B cell (primary cell): ENCODE measurements at regions not wholly inside any gene's neighbourhood (a gene's known extent, or its start where the extent isn't known, plus 50 kb on each side); places are given as distances from the start of the nearest gene placed in this dataset.

Source experiments
- ATAC-seq: fragments of 200-7000 bp; cut with Tn5 transposase; one replicate; pipeline ENCODE4 v1.10.0; 2021; ENCODE audit warnings: low read depth, mild to moderate bottlenecking, moderate number of reproducible peaks, moderate library complexity
- CTCF ChIA-PET: fragments of 350-600 bp; sonication (Branson Sonifier 250); formaldehyde crosslinking; loops from one replicate; lab custom pipeline; 2021; ENCODE audit warnings: antibody characterized with exemption, inconsistent platforms; lab: Charles Lee
- POLR2A ChIA-PET: fragments of 350-600 bp; sonication (Branson Sonifier 250); formaldehyde crosslinking; loops from one replicate; lab custom pipeline; 2021; ENCODE audit warnings: antibody characterized with exemption; lab: Charles Lee
- DNase-seq: peaks from one replicate; pipeline ENCODE4 v3.0.0; 2013
- H2AFZ ChIP-seq: 2 replicates; pipeline ENCODE4 v1.6.1; 2012; ENCODE audit warnings: mild to moderate bottlenecking, low read depth, low read length; ENCODE audit not compliant: insufficient read depth, poor library complexity, severe bottlenecking
- H3K27ac ChIP-seq, 2 donors: 1 replicate in 1 of 2; 2 replicates in 1 of 2; pipeline ENCODE4 v1.5.1; 2012 to 2013; ENCODE audit warnings: low read length in 2 of 2, mild to moderate bottlenecking in 2 of 2, moderate library complexity in 1 of 2
- H3K27me3 ChIP-seq, 4 experiments: fragments of 200-600 bp in 1 of 4; sonication (generic) in 1 of 4; replicated peaks in 1 of 4; 1 replicate in 2 of 4; 2 replicates in 2 of 4; pipeline versions ENCODE4 v1.6.1 to v1.7.0; 2013 to 2016; ENCODE audit warnings: low read length in 3 of 4, mild to moderate bottlenecking in 2 of 4, mixed read lengths in 1 of 4, moderate library complexity in 1 of 4; ENCODE audit not compliant: insufficient read depth in 4 of 4, control insufficient read depth in 3 of 4; ENCODE audit errors: control extremely low read depth in 1 of 4
- H3K36me3 ChIP-seq, 2 experiments: replicated peaks in 1 of 2; 1 replicate in 1 of 2; 2 replicates in 1 of 2; pipeline versions ENCODE4 v1.6.1 to v1.7.1; 2013; ENCODE audit warnings: low read length in 1 of 2; ENCODE audit not compliant: insufficient read depth in 2 of 2, control insufficient read depth in 1 of 2; ENCODE audit errors: control extremely low read depth in 1 of 2, extremely low read depth in 1 of 2
- H3K4me1 ChIP-seq, 2 donors: fragments of 200-600 bp in 1 of 2; sonication (generic) in 1 of 2; 1 replicate in 1 of 2; 2 replicates in 1 of 2; pipeline versions ENCODE4 v1.5.1 to v1.6.1; 2013 to 2017; ENCODE audit warnings: low read length in 2 of 2; ENCODE audit not compliant: control insufficient read depth in 2 of 2, insufficient read depth in 2 of 2
- H3K4me2 ChIP-seq: replicated peaks from 2 replicates; pipeline ENCODE3; 2012; ENCODE audit warnings: mild to moderate bottlenecking, low read depth, low read length; ENCODE audit not compliant: poor library complexity, severe bottlenecking
- H3K4me3 ChIP-seq, 5 experiments: fragments of 200-600 bp in 1 of 5; sonication (generic) in 1 of 5; 1 replicate in 3 of 5; 2 replicates in 2 of 5; pipeline versions ENCODE4 v1.5.1 to v1.7.0; 2011 to 2016; ENCODE audit warnings: low read length in 4 of 5, mild to moderate bottlenecking in 4 of 5, low read depth in 2 of 5, control low read depth in 1 of 5, moderate library complexity in 1 of 5; ENCODE audit not compliant: insufficient read depth in 1 of 5; ENCODE audit errors: control extremely low read depth in 1 of 5, extremely low read depth in 1 of 5
- H3K79me2 ChIP-seq: fragments of 200-600 bp; sonication (generic); one replicate; pipeline ENCODE4 v1.6.0; 2016; ENCODE audit warnings: low read length; ENCODE audit not compliant: control insufficient read depth, insufficient read depth
- H3K9ac ChIP-seq: fragments of 200-600 bp; sonication (generic); 2 replicates; pipeline ENCODE4 v1.6.1; 2017; ENCODE audit warnings: mild to moderate bottlenecking, low read length, moderate library complexity
- H3K9me3 ChIP-seq, 3 donors: one replicate each; pipeline versions ENCODE4 v1.6.1 to v1.7.1; 2013; ENCODE audit warnings: low read length in 2 of 3; ENCODE audit not compliant: control insufficient read depth in 2 of 3, insufficient read depth in 1 of 3; ENCODE audit errors: control extremely low read depth in 1 of 3
- H4K20me1 ChIP-seq: 2 replicates; pipeline ENCODE4 v1.6.0; 2012; ENCODE audit warnings: mild to moderate bottlenecking, low read length; ENCODE audit not compliant: insufficient read depth, control insufficient read depth, poor library complexity, severe bottlenecking
- H3K27ac Mint-ChIP-seq: one replicate; pipeline ENCODE4 v1.8.0; 2021; ENCODE audit warnings: mixed read lengths
- H3K27me3 Mint-ChIP-seq: one replicate; pipeline ENCODE4 v1.8.0; 2021; ENCODE audit warnings: mixed read lengths
- H3K4me1 Mint-ChIP-seq: one replicate; pipeline ENCODE4 v1.8.0; 2021; ENCODE audit warnings: mixed read lengths
- H3K4me3 Mint-ChIP-seq: one replicate; pipeline ENCODE4 v1.8.0; 2021; ENCODE audit warnings: mixed read lengths
- H3K9me3 Mint-ChIP-seq: one replicate; pipeline ENCODE4 v1.8.0; 2022; ENCODE audit warnings: mixed read lengths; ENCODE audit not compliant: insufficient read depth
- CTCF ChIP-seq: fragments of 200-600 bp; IDR thresholded peaks from one replicate; pipeline ENCODE4 v1.8.0; 2022; ENCODE audit warnings: antibody characterized with exemption, mild to moderate bottlenecking
- EZH2 ChIP-seq: IDR thresholded peaks from 2 replicates; pipeline ENCODE4 v1.6.1; 2012; ENCODE audit warnings: borderline replicate concordance, low read depth, mild to moderate bottlenecking, moderate library complexity, low read length; ENCODE audit not compliant: insufficient read depth, poor library complexity, severe bottlenecking
- WGBS: methylation state at CpG from one replicate; pipeline ENCODE4 v1.1.5; 2013; ENCODE audit warnings: missing lambda C conversion rate; ENCODE audit not compliant: insufficient coverage; 5-methylcytosine and 5-hydroxymethylcytosine counted together
- intact Hi-C: fragments of 100-400 bp; cut with micrococcal nuclease; formaldehyde crosslinking; loops from one replicate; pipeline ENCODE4 v1.10.0; 2022

DNA sequence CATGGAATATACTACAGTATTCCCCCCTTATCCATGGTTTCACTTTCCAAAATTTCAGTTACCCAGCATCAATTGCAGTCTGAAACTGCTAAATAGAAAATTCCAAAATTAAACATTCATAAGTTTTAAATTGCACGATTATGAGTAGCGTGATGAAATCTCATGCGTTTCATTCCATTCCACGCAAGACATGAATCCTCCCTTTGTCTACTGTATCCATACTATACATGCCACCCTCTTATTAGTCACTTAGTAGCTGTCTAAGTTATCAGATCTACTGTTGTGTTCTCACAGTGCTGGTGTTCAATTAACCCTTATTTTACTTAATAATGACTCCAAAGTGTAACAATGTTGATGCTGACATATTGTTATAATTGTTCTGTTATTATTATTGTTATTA is 261.2 kb upstream of the NDST4 start:
- no peaks in the 10 kb centered on the region for H3K36me3 ChIP-seq
- H3K27me3 ChIP-seq = no peaks in the 10 kb centered on the region
- no peaks in the 10 kb centered on the region for H3K4me1 ChIP-seq
- intact Hi-C loops = no loop called here
- ChIA-PET POLR2A (no interaction called here), CTCF (no interaction called here)
- no peaks in the 10 kb centered on the region for H3K9me3 ChIP-seq
- no peaks in the 10 kb centered on the region for H4K20me1 ChIP-seq
- Mint-ChIP-seq H3K4me3 (no peak overlapping the region), H3K27ac (no peak overlapping the region), H3K27me3 (no peaks in the 10 kb centered on the region), H3K4me1 (no peaks in the 10 kb centered on the region), H3K9me3 (no peaks in the 10 kb centered on the region)
- no peak for DNase-seq
- ATAC-seq = no peak
- H3K27ac ChIP-seq = no peak overlapping the region
- WGBS = no CpG with 5 or more reads among the region's 4 CpGs
- no peak overlapping the region for H2AFZ ChIP-seq
- no peak for TF ChIP-seq CTCF
- TF ChIP-seq EZH2 = no peak
- H3K4me2 ChIP-seq = no peak overlapping the region
- no peak overlapping the region for H3K4me3 ChIP-seq
- no peaks in the 10 kb centered on the region for H3K79me2 ChIP-seq
- no peak overlapping the region for H3K9ac ChIP-seq

DNA sequence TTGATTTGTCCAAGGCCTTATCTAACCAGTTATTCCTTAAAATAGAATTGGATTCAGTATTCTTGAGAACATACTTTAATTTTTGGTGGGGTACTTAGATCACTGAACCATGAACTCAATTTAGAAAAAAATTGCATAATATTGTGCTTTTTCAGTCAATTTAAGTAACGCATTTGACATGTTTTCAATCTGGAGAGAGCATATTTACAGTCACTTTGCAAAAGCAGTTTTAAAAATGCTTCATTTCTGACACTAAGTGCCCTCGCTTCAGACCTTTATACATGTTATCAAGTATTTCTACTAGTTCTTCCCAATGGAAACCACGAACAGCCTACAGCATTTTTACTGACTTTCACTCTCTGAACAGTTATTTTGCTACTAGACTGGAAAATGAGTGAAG is 257.1 kb upstream of the NDST4 start:
- H3K27ac ChIP-seq = no peak overlapping the region
- TF ChIP-seq CTCF (no peak), EZH2 (no peak)

More for the DNA sequence above, 257.1 kb upstream of the NDST4 start:
- no peaks in the 10 kb centered on the region for H3K79me2 ChIP-seq
- Mint-ChIP-seq H3K4me3 (no peak overlapping the region), H3K27me3 (no peaks in the 10 kb centered on the region), H3K4me1 (no peaks in the 10 kb centered on the region), H3K27ac (no peak overlapping the region), H3K9me3 (no peaks in the 10 kb centered on the region)
- ATAC-seq (no peak), DNase-seq (no peak)
- peaks cover 0 to 12% (median 0%) of the 10 kb centered on the region in 3 donors for H3K9me3 ChIP-seq
- H4K20me1 ChIP-seq = no peaks in the 10 kb centered on the region
- ChIA-PET POLR2A (no interaction called here), CTCF (no interaction called here)
- H3K4me3 ChIP-seq = no peak overlapping the region
- intact Hi-C loops = no loop called here
- H3K27me3 ChIP-seq = no peaks in the 10 kb centered on the region
- no peak overlapping the region for H2AFZ ChIP-seq
- no peaks in the 10 kb centered on the region for H3K4me1 ChIP-seq
- H3K9ac ChIP-seq = no peak overlapping the region
- no CpG with 5 or more reads among the region's 3 CpGs for WGBS
- H3K4me2 ChIP-seq = no peak overlapping the region
- no peaks in the 10 kb centered on the region for H3K36me3 ChIP-seq
